H1 (cell line): ENCODE measurements at regions not wholly inside any gene's neighbourhood (a gene's known extent, or its start where the extent isn't known, plus 50 kb on each side); places are given as distances from the start of the nearest gene placed in this dataset.
A peak's percentile ranks its signal among the peaks of the same experiment; 100 is the strongest.

Experiments
- CTCF ChIA-PET: fragments of 300-600 bp; sonication (Branson Sonifier 250); formaldehyde crosslinking; loops from one replicate; lab custom pipeline; 2021; ENCODE audit not compliant: partially characterized antibody; lab: Charles Lee
- POLR2A ChIA-PET: fragments of 300-600 bp; sonication (Branson Sonifier 250); formaldehyde crosslinking; loops from one replicate; lab custom pipeline; 2021; ENCODE audit warnings: inconsistent platforms; ENCODE audit not compliant: partially characterized antibody; lab: Charles Lee
- DNase-seq, 2 experiments: peaks; one replicate each; pipeline versions ENCODE4 v3.0.0 to v3.0.0-alpha.2; 2010 to 2022; ENCODE audit warnings: low spot score in 2 of 2, low read depth in 1 of 2, mixed read lengths in 1 of 2
- FAIRE-seq: peaks from 2 replicates; lab custom pipeline; 2011; peaks lifted over from hg19 to GRCh38; lab: Jason Lieb, UNC
- H2AFZ ChIP-seq: 2 replicates; pipeline ENCODE4 v1.8.1; 2012; ENCODE audit warnings: low read length, inconsistent platforms
- H2AK5ac ChIP-seq: 2 replicates; pipeline ENCODE4 v1.6.1; 2013; ENCODE audit warnings: low read depth, low read length
- H2BK120ac ChIP-seq: replicated peaks from 2 replicates; pipeline ENCODE3; 2013; ENCODE audit warnings: low read depth, low read length, inconsistent platforms
- H2BK12ac ChIP-seq: 2 replicates; pipeline ENCODE4 v1.6.1; 2013; ENCODE audit warnings: low read depth, low read length
- H2BK15ac ChIP-seq: 2 replicates; pipeline ENCODE4 v1.6.1; 2013; ENCODE audit warnings: low read length
- H2BK20ac ChIP-seq: 2 replicates; pipeline ENCODE4 v1.6.1; 2013; ENCODE audit warnings: low read length
- H2BK5ac ChIP-seq: 2 replicates; pipeline ENCODE4 v1.6.1; 2013; ENCODE audit warnings: low read depth, low read length
- H3K14ac ChIP-seq: 2 replicates; pipeline ENCODE4 v1.6.1; 2013; ENCODE audit warnings: inconsistent platforms; ENCODE audit not compliant: insufficient read length
- H3K18ac ChIP-seq: 2 replicates; pipeline ENCODE4 v1.6.1; 2013; ENCODE audit warnings: low read length; ENCODE audit errors: extremely low read depth
- H3K23ac ChIP-seq: 2 replicates; pipeline ENCODE4 v1.6.1; 2013; ENCODE audit warnings: inconsistent platforms; ENCODE audit not compliant: insufficient read length
- H3K23me2 ChIP-seq: 2 replicates; pipeline ENCODE4 v1.6.1; 2013; ENCODE audit warnings: low read depth, low read length
- H3K27ac ChIP-seq: 2 replicates; pipeline ENCODE4 v1.6.1; 2011; ENCODE audit warnings: low read depth, low read length, inconsistent platforms
- H3K27me3 ChIP-seq, 4 experiments: replicated peaks in 1 of 4; 1 replicate in 1 of 4; 2 replicates in 3 of 4; pipeline versions ENCODE4 v1.6.1 to v1.8.1; 2011 to 2013; ENCODE audit warnings: low read length in 3 of 4, mild to moderate bottlenecking in 3 of 4, inconsistent platforms in 2 of 4, mixed read lengths in 2 of 4, moderate library complexity in 1 of 4; ENCODE audit not compliant: control insufficient read depth in 3 of 4, insufficient read depth in 3 of 4; ENCODE audit errors: extremely low read depth in 1 of 4
- H3K36me3 ChIP-seq, 4 experiments: 2 replicates each; pipeline versions ENCODE4 v1.6.1 to v1.8.1; 2011 to 2013; ENCODE audit warnings: mild to moderate bottlenecking in 4 of 4, low read length in 3 of 4, moderate library complexity in 2 of 4, control low read depth in 1 of 4, inconsistent platforms in 1 of 4; ENCODE audit not compliant: insufficient read depth in 4 of 4, control insufficient read depth in 2 of 4
- H3K4ac ChIP-seq: replicated peaks from 2 replicates; pipeline ENCODE3; 2013; ENCODE audit warnings: low read length, low read depth, mixed read lengths, inconsistent platforms; ENCODE audit not compliant: insufficient read length
- H3K4me1 ChIP-seq, 4 experiments: replicated peaks in 1 of 4; 1 replicate in 1 of 4; 2 replicates in 3 of 4; pipeline versions ENCODE4 v1.6.1 to v1.8.1; 2011 to 2013; ENCODE audit warnings: low read length in 3 of 4, inconsistent platforms in 2 of 4, mixed read lengths in 1 of 4; ENCODE audit not compliant: insufficient read depth in 4 of 4, control insufficient read depth in 3 of 4
- H3K4me2 ChIP-seq, 2 experiments: 2 replicates each; pipeline versions ENCODE4 v1.6.1 to v1.8.1; 2011 to 2013; ENCODE audit warnings: low read depth in 2 of 2, low read length in 2 of 2, control low read depth in 1 of 2, inconsistent platforms in 1 of 2, mild to moderate bottlenecking in 1 of 2; ENCODE audit not compliant: insufficient read depth in 1 of 2
- H3K4me3 ChIP-seq, 4 experiments: fragments of 200-600, 300-600 bp in 1 of 4; sonication (generic), shearing (Covaris generic), sonication (Bioruptor Twin) in 1 of 4; 2 replicates each; pipeline versions ENCODE4 v1.5.1 to v1.8.1; 2011 to 2016; ENCODE audit warnings: low read length in 4 of 4, low read depth in 3 of 4, control low read depth in 2 of 4, inconsistent platforms in 2 of 4, mild to moderate bottlenecking in 2 of 4, mixed read lengths in 1 of 4, moderate library complexity in 1 of 4; ENCODE audit not compliant: insufficient read depth in 2 of 4; ENCODE audit errors: extremely low read depth in 1 of 4
- H3K56ac ChIP-seq: replicated peaks from 2 replicates; pipeline ENCODE3; 2013; ENCODE audit warnings: low read depth, mild to moderate bottlenecking, mixed read lengths, low read length, inconsistent platforms; ENCODE audit not compliant: insufficient read length
- H3K79me1 ChIP-seq: 2 replicates; pipeline ENCODE4 v1.6.1; 2013; ENCODE audit warnings: low read depth, low read length, control low read depth
- H3K79me2 ChIP-seq, 2 experiments: 2 replicates each; pipeline versions ENCODE4 v1.6.1 to v1.8.1; 2012 to 2013; ENCODE audit warnings: low read length in 2 of 2, mild to moderate bottlenecking in 2 of 2, inconsistent platforms in 1 of 2; ENCODE audit not compliant: insufficient read depth in 2 of 2, control insufficient read depth in 1 of 2
- H3K9ac ChIP-seq, 4 experiments: replicated peaks in 1 of 4; 1 replicate in 1 of 4; 2 replicates in 3 of 4; pipeline versions ENCODE4 v1.6.1 to v1.8.1; 2011 to 2013; ENCODE audit warnings: low read depth in 3 of 4, low read length in 3 of 4, control low read depth in 2 of 4, mild to moderate bottlenecking in 2 of 4, moderate library complexity in 2 of 4, inconsistent platforms in 1 of 4; ENCODE audit errors: extremely low read depth in 1 of 4
- H3K9me3 ChIP-seq, 2 experiments: 2 replicates each; pipeline versions ENCODE4 v1.6.1 to v1.8.1; 2012 to 2013; ENCODE audit warnings: mild to moderate bottlenecking in 2 of 2, moderate library complexity in 2 of 2, control low read depth in 1 of 2, inconsistent platforms in 1 of 2, low read depth in 1 of 2, low read length in 1 of 2, mixed read lengths in 1 of 2; ENCODE audit not compliant: insufficient read depth in 2 of 2
- H4K20me1 ChIP-seq, 2 experiments: replicated peaks in 1 of 2; 2 replicates each; pipeline versions ENCODE3 to v1.8.1; 2011 to 2013; ENCODE audit warnings: inconsistent platforms in 2 of 2, low read length in 2 of 2, mild to moderate bottlenecking in 1 of 2; ENCODE audit not compliant: insufficient read depth in 2 of 2, control insufficient read depth in 1 of 2
- H4K5ac ChIP-seq: 2 replicates; pipeline ENCODE4 v1.6.1; 2013; ENCODE audit warnings: low read length, low read depth, mixed read lengths, inconsistent platforms; ENCODE audit not compliant: insufficient read length
- H4K8ac ChIP-seq: 2 replicates; pipeline ENCODE4 v1.8.0; 2013; ENCODE audit warnings: mild to moderate bottlenecking, moderate library complexity, low read length, inconsistent platforms; ENCODE audit not compliant: insufficient read depth; ENCODE audit errors: extremely low read depth
- H4K91ac ChIP-seq: replicated peaks from 2 replicates; pipeline ENCODE3; 2013; ENCODE audit warnings: low read length, mixed read lengths, inconsistent platforms; ENCODE audit not compliant: insufficient read length
- ASH2L ChIP-seq: fragments of 200-600, 300-600 bp; sonication (generic); IDR thresholded peaks from one replicate; pipeline ENCODE4 v1.7.1; 2017; ENCODE audit warnings: low read length
- EGR1 ChIP-seq: IDR thresholded peaks from 2 replicates; pipeline ENCODE4 v1.6.1; 2011; ENCODE audit warnings: low read depth, low read length, borderline replicate concordance
- GABPA ChIP-seq: IDR thresholded peaks from 2 replicates; pipeline ENCODE4 v1.6.1; 2011; ENCODE audit warnings: mild to moderate bottlenecking, low read length, moderate library complexity, borderline replicate concordance; ENCODE audit not compliant: insufficient read depth
- HDAC2 ChIP-seq, 2 experiments: fragments of 300-600 bp in 1 of 2; sonication (generic) in 1 of 2; IDR thresholded peaks; 2 replicates each; pipeline ENCODE4 v1.6.1; 2011 to 2012; ENCODE audit warnings: low read depth in 2 of 2, low read length in 2 of 2, mild to moderate bottlenecking in 2 of 2, moderate library complexity in 2 of 2, borderline replicate concordance in 1 of 2, inconsistent platforms in 1 of 2
- RAD21 ChIP-seq, 2 experiments: IDR thresholded peaks in 1 of 2; conservative IDR thresholded peaks in 1 of 2; 2 replicates each; pipeline ENCODE4 v1.6.1; 2011; ENCODE audit warnings: low read depth in 2 of 2, low read length in 2 of 2, improper control_type of control experiment in 1 of 2, inconsistent platforms in 1 of 2, mild to moderate bottlenecking in 1 of 2, moderate library complexity in 1 of 2
- TAF1 ChIP-seq: IDR thresholded peaks from 2 replicates; pipeline ENCODE4 v1.6.1; 2011; ENCODE audit warnings: mild to moderate bottlenecking, low read depth, low read length
- TEAD4 ChIP-seq: IDR thresholded peaks from 2 replicates; pipeline ENCODE4 v1.6.1; 2012; ENCODE audit warnings: low read depth, low read length, inconsistent platforms, mixed read lengths
- WGBS, 2 experiments: shearing (Covaris generic) in 1 of 2; methylation state at CpG; one replicate each; pipeline versions ENCODE4 v1.1.6 to v1.1.7; 2013 to 2015; ENCODE audit warnings: low lambda C conversion rate in 2 of 2, mixed read lengths in 2 of 2, inconsistent platforms in 1 of 2, low coverage in 1 of 2, missing lambda C conversion rate in 1 of 2; ENCODE audit not compliant: insufficient replicate concordance in 2 of 2, insufficient coverage in 1 of 2, insufficient read length in 1 of 2; ENCODE audit errors: extremely low coverage in 1 of 2, missing lambda C conversion rate in 1 of 2; 5-methylcytosine and 5-hydroxymethylcytosine counted together
- TF ChIP-seq, protein P1 (sequence below): IDR thresholded peaks from 2 replicates; pipeline ENCODE4 v1.6.1; 2012; ENCODE audit warnings: inconsistent platforms
- TF ChIP-seq, protein P2 (sequence below), 3 experiments: IDR thresholded peaks; 1 replicate in 2 of 3; 2 replicates in 1 of 3; pipeline versions ENCODE4 v1.5.1 to v1.6.1; 2011; ENCODE audit warnings: low read length in 3 of 3, mild to moderate bottlenecking in 3 of 3, inconsistent platforms in 2 of 3, low read depth in 1 of 3, moderate library complexity in 1 of 3; ENCODE audit not compliant: insufficient read depth in 1 of 3; ENCODE audit errors: control extremely low read depth in 1 of 3

DNA sequence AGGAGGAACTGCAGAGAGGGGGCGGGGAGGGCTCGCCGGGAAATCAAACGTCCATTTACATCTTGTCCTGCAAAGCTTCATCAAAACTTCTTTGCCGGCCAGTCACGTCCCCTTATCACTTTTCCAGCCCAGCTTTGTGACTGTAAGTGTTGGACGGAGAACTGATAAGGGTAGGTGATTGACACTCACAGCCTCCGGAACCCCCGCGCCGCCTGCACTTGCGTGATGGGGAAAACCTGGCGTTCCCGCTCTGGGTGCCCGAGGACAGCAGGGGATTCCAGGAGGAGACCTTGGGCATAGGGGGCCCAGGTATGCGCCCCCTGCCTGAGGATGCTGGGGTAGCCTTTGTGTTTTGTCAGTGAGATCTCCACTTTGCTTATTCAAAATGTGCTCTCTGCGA, 72.8 kb upstream of the ANKRD34C start:
- ChIA-PET CTCF (interaction anchor here (0.6 to 16.9 kb wide), 13 partner anchors 9 to 274 kb away, joined by 3 to 293 read pairs (median 4); no protein-coding TSS in a partner anchor), POLR2A (interaction anchor here (2.0 kb wide), 1 partner anchor 13 kb away, joined by 5 read pairs; no protein-coding TSS in a partner anchor)
- FAIRE-seq (no peak), DNase-seq (peak in 1 of 2 experiments; percentile 81)
- no peaks in the 10 kb centered on the region for H3K36me3 ChIP-seq
- no peak overlapping the region for H2BK15ac ChIP-seq
- H3K27ac ChIP-seq, result no peak overlapping the region
- no peak overlapping the region for H2BK120ac ChIP-seq
- H3K4me2 ChIP-seq, result peak overlapping the region; percentile 71 to 76
- peak; percentile 33 to 55; a peak in 3 of 4 replicates for TF ChIP-seq RAD21 (IDR thresholded peaks at IDR 0.05 in 1 of 2, conservative IDR thresholded peaks at IDR 0.05 in 1 of 2; ENCODE audit: low read depth in 2 of 2, low read length in 2 of 2)
- TF ChIP-seq, protein P1, sequence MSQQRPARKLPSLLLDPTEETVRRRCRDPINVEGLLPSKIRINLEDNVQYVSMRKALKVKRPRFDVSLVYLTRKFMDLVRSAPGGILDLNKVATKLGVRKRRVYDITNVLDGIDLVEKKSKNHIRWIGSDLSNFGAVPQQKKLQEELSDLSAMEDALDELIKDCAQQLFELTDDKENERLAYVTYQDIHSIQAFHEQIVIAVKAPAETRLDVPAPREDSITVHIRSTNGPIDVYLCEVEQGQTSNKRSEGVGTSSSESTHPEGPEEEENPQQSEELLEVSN, result peak; percentile 45; the same call in 1 of the 2 replicates
- TF ChIP-seq HDAC2 (IDR thresholded peaks at IDR 0.05; ENCODE audit: borderline replicate concordance in 1 of 2, low read depth in 2 of 2, low read length in 2 of 2), result 0 out of 4 replicates have a peak, but pooled peaks of 1 of the 2 experiments have one; percentile 17
- TF ChIP-seq TEAD4, result peak; percentile 38; the same call in 1 of the 2 replicates
- TF ChIP-seq, protein P2, sequence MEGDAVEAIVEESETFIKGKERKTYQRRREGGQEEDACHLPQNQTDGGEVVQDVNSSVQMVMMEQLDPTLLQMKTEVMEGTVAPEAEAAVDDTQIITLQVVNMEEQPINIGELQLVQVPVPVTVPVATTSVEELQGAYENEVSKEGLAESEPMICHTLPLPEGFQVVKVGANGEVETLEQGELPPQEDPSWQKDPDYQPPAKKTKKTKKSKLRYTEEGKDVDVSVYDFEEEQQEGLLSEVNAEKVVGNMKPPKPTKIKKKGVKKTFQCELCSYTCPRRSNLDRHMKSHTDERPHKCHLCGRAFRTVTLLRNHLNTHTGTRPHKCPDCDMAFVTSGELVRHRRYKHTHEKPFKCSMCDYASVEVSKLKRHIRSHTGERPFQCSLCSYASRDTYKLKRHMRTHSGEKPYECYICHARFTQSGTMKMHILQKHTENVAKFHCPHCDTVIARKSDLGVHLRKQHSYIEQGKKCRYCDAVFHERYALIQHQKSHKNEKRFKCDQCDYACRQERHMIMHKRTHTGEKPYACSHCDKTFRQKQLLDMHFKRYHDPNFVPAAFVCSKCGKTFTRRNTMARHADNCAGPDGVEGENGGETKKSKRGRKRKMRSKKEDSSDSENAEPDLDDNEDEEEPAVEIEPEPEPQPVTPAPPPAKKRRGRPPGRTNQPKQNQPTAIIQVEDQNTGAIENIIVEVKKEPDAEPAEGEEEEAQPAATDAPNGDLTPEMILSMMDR (IDR thresholded peaks at IDR 0.05; ENCODE audit: control extremely low read depth in 1 of 3, insufficient read depth in 1 of 3, low read depth in 1 of 3, low read length in 3 of 3), result peak; percentile 67 to 78 (median 75)
- TF ChIP-seq TAF1, result no peak
- TF ChIP-seq GABPA, result peak; percentile 42; the same call in 1 of the 2 replicates
- TF ChIP-seq ASH2L, result peak; percentile 42
- no peak for TF ChIP-seq EGR1
- no peak overlapping the region for H3K23ac ChIP-seq
- no peak overlapping the region for H2BK20ac ChIP-seq
- no peak overlapping the region for H4K8ac ChIP-seq
- H3K79me2 ChIP-seq, result no peaks in the 10 kb centered on the region
- H3K23me2 ChIP-seq, result no peaks in the 10 kb centered on the region; the same call in 1 of the 2 replicates
- H3K4me1 ChIP-seq, result peaks cover 3 to 9% (median 5%) of the 10 kb centered on the region in 4 experiments
- H3K9ac ChIP-seq, result no peak overlapping the region; a peak in 1 of 7 replicates
- H3K4ac ChIP-seq, result no peak overlapping the region
- H3K18ac ChIP-seq, result peak overlapping the region; percentile 44; the same call in 1 of the 2 replicates
- no peak overlapping the region for H3K56ac ChIP-seq
- H2BK12ac ChIP-seq, result no peak overlapping the region
- H4K20me1 ChIP-seq, result no peaks in the 10 kb centered on the region
- no peak overlapping the region for H4K91ac ChIP-seq
- peak overlapping the region; percentile 21 to 54 (median 38); a peak in 6 of 8 replicates for H3K4me3 ChIP-seq
- H4K5ac ChIP-seq, result no peak overlapping the region
- H2BK5ac ChIP-seq, result no peak overlapping the region; the same call in 1 of the 2 replicates
- no peak overlapping the region for H3K14ac ChIP-seq
- WGBS, 2 experiments, result 9% methylated on average over 17 of the region's 17 CpGs; no CpG with 5 or more reads in 1 of the 2 experiments
- H2AFZ ChIP-seq, result peak overlapping the region; percentile 91; the same call in 1 of the 2 replicates
- H3K9me3 ChIP-seq, result no peaks in the 10 kb centered on the region
- no peak overlapping the region for H2AK5ac ChIP-seq
- no peaks in the 10 kb centered on the region for H3K79me1 ChIP-seq
- H3K27me3 ChIP-seq, result no peaks in the 10 kb centered on the region; a peak in 1 of 7 replicates
